OCI-LY3 (cell line): ENCODE measurements at regions not wholly inside any gene's neighbourhood (a gene's known extent, or its start where the extent isn't known, plus 50 kb on each side); places are given as distances from the start of the nearest gene placed in this dataset.

Experiments
- CTCF ChIP-seq: fragments of 200-600, 300-600 bp; sonication (generic); IDR thresholded peaks from 2 replicates; pipeline ENCODE4 v1.5.1; 2014; ENCODE audit warnings: antibody characterized with exemption, low read length, low read depth
- EZH2phosphoT487 ChIP-seq: fragments of 200-600 bp; shearing (Covaris generic); IDR thresholded peaks from 2 replicates; pipeline ENCODE4 v1.6.1; 2018; ENCODE audit warnings: antibody characterized with exemption, mixed run types, low read depth

GRCh38 chr15:35308802-35309201, 223.7 kb upstream of the NANOGP8 start:
- TF ChIP-seq CTCF = no peak
- no peak for TF ChIP-seq EZH2phosphoT487
